ENCODE measurements at regions not wholly inside any gene's neighbourhood (a gene's known extent, or its start where the extent isn't known, plus 50 kb on each side); places are given as distances from the start of the nearest gene placed in this dataset.

- TF ChIP-seq POLR2AphosphoS5 (IDR thresholded peaks at IDR 0.05) (no peak), CTCF (IDR thresholded peaks at IDR 0.05) (no peak), POLR2A (IDR thresholded peaks at IDR 0.05) (no peak)
Measured at GRCh38 chr12:67459173-67459572, 189.4 kb upstream of the DYRK2 start.
